Tibial nerve (tissue), 4 donors: ENCODE measurements at regions not wholly inside any gene's neighbourhood (a gene's known extent, or its start where the extent isn't known, plus 50 kb on each side); places are given as distances from the start of the nearest gene placed in this dataset.

Source experiments
- CTCF ChIP-seq, 5 experiments: fragments of 200-600 bp in 3 of 5; fragments of 450-650 bp in 2 of 5; sonication (generic) in 3 of 5; IDR thresholded peaks; one replicate each; pipeline ENCODE4 v1.5.1; 2016 to 2019; ENCODE audit warnings: antibody characterized with exemption in 5 of 5, mild to moderate bottlenecking in 3 of 5, moderate library complexity in 2 of 5
- EP300 ChIP-seq, 2 donors: sonication (generic); formaldehyde crosslinking; IDR thresholded peaks; one replicate each; pipeline ENCODE4 v1.6.1; 2017; ENCODE audit warnings: antibody characterized with exemption in 2 of 2, mild to moderate bottlenecking in 1 of 2
- POLR2A ChIP-seq, 2 donors: fragments of 450-650 bp; IDR thresholded peaks; one replicate each; pipeline ENCODE4 v1.6.1; 2017; ENCODE audit warnings: antibody characterized with exemption in 2 of 2, mild to moderate bottlenecking in 2 of 2, moderate library complexity in 2 of 2

- no peak for TF ChIP-seq CTCF (IDR thresholded peaks at IDR 0.05)
- TF ChIP-seq POLR2A (IDR thresholded peaks at IDR 0.05), result no peak
- TF ChIP-seq EP300 (IDR thresholded peaks at IDR 0.05), result no peak
Measured at GRCh38 chr12:127635838-127636237, 631.1 kb upstream of the TMEM132C start.
